ENCODE measurements at regions not wholly inside any gene's neighbourhood (a gene's known extent, or its start where the extent isn't known, plus 50 kb on each side); places are given as distances from the start of the nearest gene placed in this dataset.
"Not testable (repeated sequence)": the region's sequence is repeated elsewhere in the genome, so short reads cannot be mapped to it uniquely, and the experiment has no call there.

- H3K9me3 ChIP-seq = no peaks in the 10 kb centered on the region
- no peaks in the 10 kb centered on the region for H3K36me3 ChIP-seq
- H3K27me3 ChIP-seq = no peaks in the 10 kb centered on the region
- no peak for TF ChIP-seq POLR2A (IDR thresholded peaks at IDR 0.05)
- TF ChIP-seq CTCF (IDR thresholded peaks at IDR 0.05) = no peak
- H3K4me3 ChIP-seq = no peak overlapping the region
- H3K27ac ChIP-seq = peak overlapping the region in 2 of 4 donors; percentile 3 to 52
- DNase-seq = no peak
- peaks cover 0 to 14% (median 1%) of the 10 kb centered on the region in 4 donors for H3K4me1 ChIP-seq
Observed at GRCh38 chr6:30813631-30814145, 69.3 kb upstream of the IER3 start.

- H3K27ac ChIP-seq = no peak overlapping the region
- H3K27me3 ChIP-seq = no peaks in the 10 kb centered on the region
- no peaks in the 10 kb centered on the region for H3K9me3 ChIP-seq
- H3K4me3 ChIP-seq = no peak overlapping the region
- peak in 1 of 3 donors; percentile 60 for DNase-seq
- TF ChIP-seq CTCF (IDR thresholded peaks at IDR 0.05) (no peak), POLR2A (IDR thresholded peaks at IDR 0.05) (no peak)
- no peaks in the 10 kb centered on the region for H3K36me3 ChIP-seq
- H3K4me1 ChIP-seq = peaks cover 0 to 14% (median 1%) of the 10 kb centered on the region in 4 donors
Observed at GRCh38 chr6:30810813-30811339, 66.5 kb upstream of the IER3 start.

GRCh38 chr6:30807566-30807965 is 63.2 kb upstream of the IER3 start:
- not testable (repeated sequence) for H3K4me1 ChIP-seq, H3K9me3 ChIP-seq, H3K36me3 ChIP-seq, H3K4me3 ChIP-seq, DNase-seq, H3K27ac ChIP-seq, H3K27me3 ChIP-seq

- Histone ChIP-seq H3K4me3 (no peak overlapping the region), H3K27me3 (no peaks in the 10 kb centered on the region), H3K27ac (no peak overlapping the region), H3K4me1 (no peaks in the 10 kb centered on the region), H3K36me3 (no peaks in the 10 kb centered on the region), H3K9me3 (no peaks in the 10 kb centered on the region)
- TF ChIP-seq POLR2A (IDR thresholded peaks at IDR 0.05) (no peak), CTCF (IDR thresholded peaks at IDR 0.05) (no peak)
- DNase-seq = no peak
Observed at GRCh38 chr6:30806581-30807183, 62.3 kb upstream of the IER3 start.

- no peaks in the 10 kb centered on the region for H3K27me3 ChIP-seq
- no peak for DNase-seq
- TF ChIP-seq CTCF (IDR thresholded peaks at IDR 0.05) = no peak
- TF ChIP-seq POLR2A (IDR thresholded peaks at IDR 0.05) = no peak
- H3K4me1 ChIP-seq = no peaks in the 10 kb centered on the region
- H3K9me3 ChIP-seq = no peaks in the 10 kb centered on the region
- H3K36me3 ChIP-seq = no peaks in the 10 kb centered on the region
- H3K27ac ChIP-seq = no peak overlapping the region
- no peak overlapping the region for H3K4me3 ChIP-seq
Observed at GRCh38 chr6:30804333-30804732, 60.0 kb upstream of the IER3 start.

GRCh38 chr6:30802731-30803130 is 58.4 kb upstream of the IER3 start:
- Histone ChIP-seq H3K27me3 (no peaks in the 10 kb centered on the region), H3K4me1 (no peaks in the 10 kb centered on the region), H3K36me3 (no peaks in the 10 kb centered on the region), H3K9me3 (no peaks in the 10 kb centered on the region), H3K4me3 (no peak overlapping the region), H3K27ac (no peak overlapping the region)
- TF ChIP-seq POLR2A (IDR thresholded peaks at IDR 0.05) (no peak), CTCF (IDR thresholded peaks at IDR 0.05) (no peak)
- no peak for DNase-seq
